Ishikawa (cell line): ENCODE measurements at regions not wholly inside any gene's neighbourhood (a gene's known extent, or its start where the extent isn't known, plus 50 kb on each side); places are given as distances from the start of the nearest gene placed in this dataset.

ENCODE experiments used
- CEBPB ChIP-seq: IDR thresholded peaks from 2 replicates; pipeline ENCODE4 v1.6.1; 2012
- CREB1 ChIP-seq: IDR thresholded peaks from 2 replicates; pipeline ENCODE4 v1.6.1; 2012; ENCODE audit warnings: low read depth
- EGR1 ChIP-seq: IDR thresholded peaks from 2 replicates; pipeline ENCODE4 v1.6.1; 2012
- EP300 ChIP-seq: IDR thresholded peaks from 2 replicates; pipeline ENCODE4 v1.6.1; 2012; ENCODE audit warnings: borderline replicate concordance
- FOXM1 ChIP-seq: IDR thresholded peaks from 2 replicates; pipeline ENCODE4 v1.6.1; 2012; ENCODE audit warnings: low read depth, borderline replicate concordance
- MAX ChIP-seq: IDR thresholded peaks from 2 replicates; pipeline ENCODE4 v1.6.1; 2012
- NFIC ChIP-seq: IDR thresholded peaks from 2 replicates; pipeline ENCODE4 v1.6.1; 2012
- RAD21 ChIP-seq: IDR thresholded peaks from 2 replicates; pipeline ENCODE4 v1.6.1; 2012; ENCODE audit warnings: low read depth
- REST ChIP-seq: IDR thresholded peaks from 2 replicates; pipeline ENCODE4 v1.6.1; 2012; ENCODE audit warnings: low read depth, mild to moderate bottlenecking
- TAF1 ChIP-seq: IDR thresholded peaks from 2 replicates; pipeline ENCODE4 v1.6.1; 2012; ENCODE audit warnings: low read depth, mild to moderate bottlenecking
- TCF12 ChIP-seq: IDR thresholded peaks from 2 replicates; pipeline ENCODE4 v1.6.1; 2012; ENCODE audit warnings: low read depth
- TEAD4 ChIP-seq: IDR thresholded peaks from 2 replicates; pipeline ENCODE4 v1.6.1; 2012
- USF1 ChIP-seq: IDR thresholded peaks from 2 replicates; pipeline ENCODE4 v1.6.1; 2012
- YY1 ChIP-seq: IDR thresholded peaks from 2 replicates; pipeline ENCODE4 v1.6.1; 2012; ENCODE audit warnings: low read depth
- ZBTB7A ChIP-seq: IDR thresholded peaks from 2 replicates; pipeline ENCODE4 v1.6.1; 2012; ENCODE audit warnings: low read depth

GRCh38 chr7:68147614-68148238 is 1151.1 kb downstream of the TYW1 start:
- TF ChIP-seq EP300: no peak
- no peak for TF ChIP-seq TAF1
- TF ChIP-seq TEAD4: no peak
- TF ChIP-seq TCF12: no peak
- no peak for TF ChIP-seq YY1
- TF ChIP-seq NFIC: no peak
- TF ChIP-seq REST: no peak

GRCh38 chr7:68148440-68148839 is 1151.8 kb downstream of the TYW1 start:
- TF ChIP-seq FOXM1 (no peak), ZBTB7A (no peak), TCF12 (no peak), TAF1 (no peak), EGR1 (no peak), CREB1 (no peak), USF1 (no peak), YY1 (no peak), TEAD4 (no peak), RAD21 (no peak), NFIC (no peak), MAX (no peak), CEBPB (no peak), EP300 (no peak), REST (no peak)

- no peak for TF ChIP-seq YY1
- no peak for TF ChIP-seq RAD21
- TF ChIP-seq TAF1: no peak
- no peak for TF ChIP-seq ZBTB7A
- TF ChIP-seq EP300: no peak
- TF ChIP-seq MAX: no peak
- no peak for TF ChIP-seq FOXM1
- no peak for TF ChIP-seq USF1
- TF ChIP-seq CREB1: no peak
- no peak for TF ChIP-seq TCF12
These were observed 1155.6 kb downstream of the TYW1 start for GRCh38 chr7:68152205-68152604.

DNA sequence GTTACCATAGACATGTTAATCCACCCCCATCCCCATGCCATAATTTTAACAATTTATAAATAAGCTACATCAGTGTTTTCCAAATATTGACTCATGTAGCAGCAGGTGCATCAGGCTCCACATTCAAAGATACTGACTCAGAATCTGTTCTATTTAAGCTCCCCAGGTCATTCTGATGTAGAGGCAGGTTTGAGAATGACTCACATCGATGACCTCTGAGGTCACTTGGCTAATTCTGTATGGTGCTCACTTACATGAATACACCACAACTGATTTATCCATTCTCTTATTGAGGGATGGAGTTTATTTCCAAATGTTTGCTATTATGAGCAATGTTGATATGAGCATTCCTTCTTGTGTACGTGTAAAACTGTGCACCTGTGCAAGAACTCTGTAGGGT is 1159.0 kb downstream of the TYW1 start:
- TF ChIP-seq EGR1 (no peak), NFIC (no peak), YY1 (no peak), USF1 (no peak), FOXM1 (no peak), RAD21 (no peak), EP300 (no peak), MAX (no peak), CREB1 (no peak), REST (no peak), TEAD4 (no peak), TAF1 (no peak), CEBPB (no peak), TCF12 (no peak), ZBTB7A (no peak)
